SK-N-SH treated with all-trans-retinoic acid at 6 μM for 48 hours (cell line): ENCODE measurements at regions not wholly inside any gene's neighbourhood (a gene's known extent, or its start where the extent isn't known, plus 50 kb on each side); places are given as distances from the start of the nearest gene placed in this dataset.
A peak's percentile ranks its signal among the peaks of the same experiment; 100 is the strongest.
"Not testable (repeated sequence)": the region's sequence is repeated elsewhere in the genome, so short reads cannot be mapped to it uniquely, and the experiment has no call there.

Source experiments
- ATAC-seq: fragments of 200-7000 bp; cut with Tn5 transposase; 3 replicates; pipeline ENCODE4 v1.9.1; 2020; ENCODE audit warnings: mild to moderate bottlenecking, moderate library complexity
- ARNTL ChIP-seq: fragments of 450-650 bp; formaldehyde crosslinking; IDR thresholded peaks from 2 replicates; pipeline ENCODE4 v1.5.0; 2020; ENCODE audit warnings: low read depth, mild to moderate bottlenecking, moderate library complexity, borderline replicate concordance
- BACH2 ChIP-seq: fragments of 250-450 bp; sonication (Bioruptor Pico); IDR thresholded peaks from 2 replicates; pipeline ENCODE4 v1.9.0; 2021; ENCODE audit warnings: mild to moderate bottlenecking, borderline replicate concordance
- CSDC2 ChIP-seq: fragments of 250-450 bp; sonication (Bioruptor Pico); IDR thresholded peaks from 2 replicates; pipeline ENCODE4 v1.5.0; 2020; ENCODE audit warnings: mild to moderate bottlenecking, moderate library complexity
- ESRRG ChIP-seq: fragments of 250-450 bp; sonication (Bioruptor Pico); IDR thresholded peaks from 2 replicates; pipeline ENCODE4 v1.6.1; 2021; ENCODE audit warnings: mild to moderate bottlenecking
- GLIS3 ChIP-seq: fragments of 250-450 bp; sonication (Bioruptor Pico); IDR thresholded peaks from 2 replicates; pipeline ENCODE4 v1.5.0; 2020; ENCODE audit warnings: mild to moderate bottlenecking, moderate library complexity
- ISL1 ChIP-seq: fragments of 250-450 bp; sonication (Bioruptor Pico); IDR thresholded peaks from 2 replicates; pipeline ENCODE4 v2.1.2; 2022; ENCODE audit warnings: mild to moderate bottlenecking, moderate library complexity
- OSR1 ChIP-seq: fragments of 250-450 bp; sonication (Bioruptor Pico); IDR thresholded peaks from 2 replicates; pipeline ENCODE4 v1.8.0; 2022; ENCODE audit warnings: moderate library complexity, mild to moderate bottlenecking, inconsistent platforms
- PPARA ChIP-seq: fragments of 250-450 bp; sonication (Bioruptor Pico); IDR thresholded peaks from 2 replicates; pipeline ENCODE4 v1.5.0; 2020; ENCODE audit warnings: mild to moderate bottlenecking, borderline replicate concordance
- RARB ChIP-seq: fragments of 250-450 bp; sonication (Bioruptor Pico); IDR thresholded peaks from 2 replicates; pipeline ENCODE4 v1.8.0; 2021; ENCODE audit warnings: mild to moderate bottlenecking, moderate library complexity
- SNAI2 ChIP-seq: fragments of 250-450 bp; sonication (Bioruptor Pico); IDR thresholded peaks from 2 replicates; pipeline ENCODE4 v1.5.0; 2020; ENCODE audit warnings: mild to moderate bottlenecking, moderate library complexity
- TOX ChIP-seq: fragments of 250-450 bp; sonication (Bioruptor Pico); IDR thresholded peaks from 2 replicates; pipeline ENCODE4 v1.8.0; 2021; ENCODE audit warnings: mild to moderate bottlenecking, moderate library complexity, borderline replicate concordance
- ZC3H10 ChIP-seq: fragments of 250-450 bp; sonication (Bioruptor Pico); IDR thresholded peaks from 2 replicates; pipeline ENCODE4 v1.5.1; 2021; ENCODE audit warnings: mild to moderate bottlenecking, moderate library complexity
- ZFP3 ChIP-seq: fragments of 250-450 bp; sonication (Bioruptor Pico); IDR thresholded peaks from 2 replicates; pipeline ENCODE4 v1.5.0; 2020; ENCODE audit warnings: mild to moderate bottlenecking, moderate library complexity
- ZNF565 ChIP-seq: fragments of 450-650 bp; formaldehyde crosslinking; conservative IDR thresholded peaks from 2 replicates; pipeline ENCODE4 v1.5.0; 2020; ENCODE audit warnings: low read depth, mild to moderate bottlenecking, moderate library complexity
- ZNF70 ChIP-seq: fragments of 450-650 bp; formaldehyde crosslinking; IDR thresholded peaks from 2 replicates; pipeline ENCODE4 v1.5.0; 2020; ENCODE audit warnings: mild to moderate bottlenecking, moderate library complexity
- ZNF8 ChIP-seq: fragments of 450-650 bp; formaldehyde crosslinking; IDR thresholded peaks from 2 replicates; pipeline ENCODE4 v1.5.0; 2020; ENCODE audit warnings: mild to moderate bottlenecking, moderate library complexity
- TF ChIP-seq, protein P1 (sequence below): fragments of 250-450 bp; sonication (Bioruptor Pico); IDR thresholded peaks from 2 replicates; pipeline ENCODE4 v1.5.1; 2020; ENCODE audit warnings: low read depth, mild to moderate bottlenecking, moderate library complexity
- TF ChIP-seq, protein P2 (sequence below): fragments of 250-450 bp; sonication (Bioruptor Pico); IDR thresholded peaks from 2 replicates; pipeline ENCODE4 v1.5.0; 2020; ENCODE audit warnings: mild to moderate bottlenecking, moderate library complexity
- TF ChIP-seq, protein P3 (sequence below): fragments of 250-450 bp; sonication (Bioruptor Pico); IDR thresholded peaks from 2 replicates; pipeline ENCODE4 v1.5.1; 2021; ENCODE audit warnings: mild to moderate bottlenecking, moderate library complexity
- TF ChIP-seq, protein P4 (sequence below): fragments of 250-450 bp; sonication (Bioruptor Pico); IDR thresholded peaks from 2 replicates; pipeline ENCODE4 v1.8.0; 2021; ENCODE audit warnings: low read depth, mild to moderate bottlenecking, moderate library complexity, borderline replicate concordance
- TF ChIP-seq, protein P5 (sequence below): fragments of 250-450 bp; sonication (Bioruptor Pico); IDR thresholded peaks from 2 replicates; pipeline ENCODE4 v1.8.0; 2020; ENCODE audit warnings: mild to moderate bottlenecking, moderate library complexity, borderline replicate concordance

DNA sequence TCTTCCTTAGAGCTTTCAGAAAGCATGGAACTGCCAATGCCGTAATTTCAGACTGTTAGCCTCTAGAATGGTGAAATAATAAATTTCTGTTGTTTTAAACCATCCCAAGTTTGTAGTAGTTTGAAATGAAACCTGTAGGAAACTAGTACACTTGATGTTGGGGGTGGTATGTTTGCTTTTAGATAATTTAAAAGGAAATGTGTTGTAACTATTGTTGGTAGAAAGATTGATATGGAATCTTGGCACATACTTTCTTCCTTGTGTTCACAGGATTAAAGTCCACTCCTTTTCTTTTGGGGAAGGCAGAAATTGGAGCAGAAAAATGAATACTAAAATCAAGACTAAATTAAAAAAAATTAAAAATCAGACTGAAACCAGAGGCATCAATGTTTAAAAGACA, 66.0 kb upstream of the ARRDC3 start:
- ATAC-seq: no peak
- no peak for TF ChIP-seq BACH2 (CRISPR knock-in tag)
- TF ChIP-seq ARNTL (CRISPR knock-in tag): no peak
- TF ChIP-seq, protein P1, sequence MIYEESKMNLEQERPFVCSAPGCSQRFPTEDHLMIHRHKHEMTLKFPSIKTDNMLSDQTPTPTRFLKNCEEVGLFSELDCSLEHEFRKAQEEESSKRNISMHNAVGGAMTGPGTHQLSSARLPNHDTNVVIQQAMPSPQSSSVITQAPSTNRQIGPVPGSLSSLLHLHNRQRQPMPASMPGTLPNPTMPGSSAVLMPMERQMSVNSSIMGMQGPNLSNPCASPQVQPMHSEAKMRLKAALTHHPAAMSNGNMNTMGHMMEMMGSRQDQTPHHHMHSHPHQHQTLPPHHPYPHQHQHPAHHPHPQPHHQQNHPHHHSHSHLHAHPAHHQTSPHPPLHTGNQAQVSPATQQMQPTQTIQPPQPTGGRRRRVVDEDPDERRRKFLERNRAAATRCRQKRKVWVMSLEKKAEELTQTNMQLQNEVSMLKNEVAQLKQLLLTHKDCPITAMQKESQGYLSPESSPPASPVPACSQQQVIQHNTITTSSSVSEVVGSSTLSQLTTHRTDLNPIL: no peak
- no peak for TF ChIP-seq RARB (CRISPR knock-in tag)
- TF ChIP-seq ZNF565: no peak
- no peak for TF ChIP-seq ZNF70 (CRISPR knock-in tag)
- no peak for TF ChIP-seq CSDC2 (CRISPR knock-in tag)
- TF ChIP-seq, protein P2, sequence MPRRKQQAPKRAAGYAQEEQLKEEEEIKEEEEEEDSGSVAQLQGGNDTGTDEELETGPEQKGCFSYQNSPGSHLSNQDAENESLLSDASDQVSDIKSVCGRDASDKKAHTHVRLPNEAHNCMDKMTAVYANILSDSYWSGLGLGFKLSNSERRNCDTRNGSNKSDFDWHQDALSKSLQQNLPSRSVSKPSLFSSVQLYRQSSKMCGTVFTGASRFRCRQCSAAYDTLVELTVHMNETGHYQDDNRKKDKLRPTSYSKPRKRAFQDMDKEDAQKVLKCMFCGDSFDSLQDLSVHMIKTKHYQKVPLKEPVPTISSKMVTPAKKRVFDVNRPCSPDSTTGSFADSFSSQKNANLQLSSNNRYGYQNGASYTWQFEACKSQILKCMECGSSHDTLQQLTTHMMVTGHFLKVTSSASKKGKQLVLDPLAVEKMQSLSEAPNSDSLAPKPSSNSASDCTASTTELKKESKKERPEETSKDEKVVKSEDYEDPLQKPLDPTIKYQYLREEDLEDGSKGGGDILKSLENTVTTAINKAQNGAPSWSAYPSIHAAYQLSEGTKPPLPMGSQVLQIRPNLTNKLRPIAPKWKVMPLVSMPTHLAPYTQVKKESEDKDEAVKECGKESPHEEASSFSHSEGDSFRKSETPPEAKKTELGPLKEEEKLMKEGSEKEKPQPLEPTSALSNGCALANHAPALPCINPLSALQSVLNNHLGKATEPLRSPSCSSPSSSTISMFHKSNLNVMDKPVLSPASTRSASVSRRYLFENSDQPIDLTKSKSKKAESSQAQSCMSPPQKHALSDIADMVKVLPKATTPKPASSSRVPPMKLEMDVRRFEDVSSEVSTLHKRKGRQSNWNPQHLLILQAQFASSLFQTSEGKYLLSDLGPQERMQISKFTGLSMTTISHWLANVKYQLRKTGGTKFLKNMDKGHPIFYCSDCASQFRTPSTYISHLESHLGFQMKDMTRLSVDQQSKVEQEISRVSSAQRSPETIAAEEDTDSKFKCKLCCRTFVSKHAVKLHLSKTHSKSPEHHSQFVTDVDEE: no peak
- TF ChIP-seq, protein P3, sequence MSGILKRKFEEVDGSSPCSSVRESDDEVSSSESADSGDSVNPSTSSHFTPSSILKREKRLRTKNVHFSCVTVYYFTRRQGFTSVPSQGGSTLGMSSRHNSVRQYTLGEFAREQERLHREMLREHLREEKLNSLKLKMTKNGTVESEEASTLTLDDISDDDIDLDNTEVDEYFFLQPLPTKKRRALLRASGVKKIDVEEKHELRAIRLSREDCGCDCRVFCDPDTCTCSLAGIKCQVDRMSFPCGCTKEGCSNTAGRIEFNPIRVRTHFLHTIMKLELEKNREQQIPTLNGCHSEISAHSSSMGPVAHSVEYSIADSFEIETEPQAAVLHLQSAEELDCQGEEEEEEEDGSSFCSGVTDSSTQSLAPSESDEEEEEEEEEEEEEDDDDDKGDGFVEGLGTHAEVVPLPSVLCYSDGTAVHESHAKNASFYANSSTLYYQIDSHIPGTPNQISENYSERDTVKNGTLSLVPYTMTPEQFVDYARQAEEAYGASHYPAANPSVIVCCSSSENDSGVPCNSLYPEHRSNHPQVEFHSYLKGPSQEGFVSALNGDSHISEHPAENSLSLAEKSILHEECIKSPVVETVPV (CRISPR knock-in tag): no peak
- TF ChIP-seq TOX (CRISPR knock-in tag): no peak

DNA sequence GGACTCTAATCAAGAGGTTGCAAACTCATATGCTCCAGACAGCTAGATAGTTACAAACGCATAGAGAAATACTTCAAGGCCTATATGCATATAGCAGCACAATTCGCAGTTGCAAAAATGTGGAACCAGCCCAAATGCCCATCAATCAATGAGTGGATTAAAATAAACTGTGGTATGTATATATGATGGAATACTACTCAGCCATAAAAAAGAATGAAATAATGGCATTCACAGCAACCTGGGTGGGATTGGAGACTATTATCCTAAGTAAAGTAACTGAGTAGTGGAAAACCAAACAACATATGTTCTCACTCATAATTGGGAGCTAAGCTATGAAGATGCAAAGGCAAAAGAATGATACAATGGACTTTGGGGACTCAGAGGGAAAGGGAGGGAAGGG, 65.0 kb upstream of the ARRDC3 start:
- not testable (repeated sequence) for ATAC-seq
- peak; percentile 82 for TF ChIP-seq ZNF8

DNA sequence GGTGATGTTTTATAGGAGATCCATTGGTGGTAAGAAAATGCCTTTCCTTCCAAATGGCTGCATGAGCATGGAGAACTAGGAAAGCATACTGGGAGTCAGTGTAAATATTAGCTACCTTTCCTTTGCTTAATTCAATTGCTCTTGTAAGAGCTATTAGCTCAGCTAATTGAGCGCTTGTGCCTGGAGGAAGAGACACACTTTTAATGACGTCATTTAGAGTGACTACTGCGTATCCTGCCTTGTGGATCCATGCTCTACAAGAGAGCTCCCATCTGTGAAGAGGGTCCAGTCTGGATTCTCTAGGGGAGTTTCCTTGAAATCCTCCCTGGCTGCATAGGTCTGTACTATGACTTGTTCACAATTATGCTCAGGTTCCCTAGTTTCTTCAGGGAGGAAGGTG, 63.8 kb upstream of the ARRDC3 start:
- not testable (repeated sequence) for ATAC-seq

DNA sequence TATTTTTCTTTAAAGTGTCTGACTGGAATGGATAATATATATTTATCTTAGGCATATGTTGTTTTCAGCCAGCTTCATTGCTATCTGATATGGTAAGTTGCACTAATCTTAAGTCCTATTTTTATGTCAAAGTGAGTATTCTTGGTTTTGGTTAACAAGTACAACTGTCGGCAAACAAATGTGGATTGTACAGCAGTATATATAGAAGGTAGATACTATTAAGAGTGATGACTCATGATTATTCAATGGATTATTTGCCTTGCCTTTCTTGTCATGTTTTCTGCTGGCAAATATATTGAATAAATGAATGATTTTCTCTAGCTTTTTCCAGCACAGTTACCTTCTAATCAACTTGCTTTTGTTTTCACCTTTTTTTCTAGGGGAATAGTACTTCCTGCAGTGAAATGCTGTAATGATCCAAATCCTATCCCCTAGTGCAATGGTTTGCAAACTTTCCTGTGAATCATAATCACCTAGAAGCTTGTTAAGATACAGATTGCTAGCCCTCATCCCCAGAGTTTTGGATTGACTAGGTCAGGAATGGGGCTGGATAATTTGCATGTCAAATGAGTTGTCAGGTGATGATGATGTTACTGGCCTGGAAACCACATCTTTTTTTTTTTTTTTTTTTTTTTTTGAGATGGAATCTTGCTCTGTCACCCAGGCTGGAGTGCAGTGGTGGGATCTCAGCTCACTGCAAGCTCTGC, 60.8 kb upstream of the ARRDC3 start:
- TF ChIP-seq, protein P1: no peak
- TF ChIP-seq RARB (CRISPR knock-in tag) (no peak), SNAI2 (CRISPR knock-in tag) (no peak), GLIS3 (CRISPR knock-in tag) (no peak), TOX (CRISPR knock-in tag) (no peak), ARNTL (CRISPR knock-in tag) (no peak), PPARA (CRISPR knock-in tag) (no peak), ZFP3 (no peak), ZNF70 (CRISPR knock-in tag) (no peak), CSDC2 (CRISPR knock-in tag) (no peak), ISL1 (no peak), BACH2 (CRISPR knock-in tag) (no peak), ZC3H10 (CRISPR knock-in tag) (no peak), OSR1 (no peak), ZNF8 (no peak), ZNF565 (no peak), ESRRG (CRISPR knock-in tag) (no peak)
- TF ChIP-seq, protein P4, sequence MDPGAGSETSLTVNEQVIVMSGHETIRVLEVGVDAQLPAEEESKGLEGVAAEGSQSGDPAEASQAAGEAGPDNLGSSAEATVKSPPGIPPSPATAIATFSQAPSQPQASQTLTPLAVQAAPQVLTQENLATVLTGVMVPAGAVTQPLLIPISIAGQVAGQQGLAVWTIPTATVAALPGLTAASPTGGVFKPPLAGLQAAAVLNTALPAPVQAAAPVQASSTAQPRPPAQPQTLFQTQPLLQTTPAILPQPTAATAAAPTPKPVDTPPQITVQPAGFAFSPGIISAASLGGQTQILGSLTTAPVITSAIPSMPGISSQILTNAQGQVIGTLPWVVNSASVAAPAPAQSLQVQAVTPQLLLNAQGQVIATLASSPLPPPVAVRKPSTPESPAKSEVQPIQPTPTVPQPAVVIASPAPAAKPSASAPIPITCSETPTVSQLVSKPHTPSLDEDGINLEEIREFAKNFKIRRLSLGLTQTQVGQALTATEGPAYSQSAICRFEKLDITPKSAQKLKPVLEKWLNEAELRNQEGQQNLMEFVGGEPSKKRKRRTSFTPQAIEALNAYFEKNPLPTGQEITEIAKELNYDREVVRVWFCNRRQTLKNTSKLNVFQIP (CRISPR knock-in tag): no peak
- TF ChIP-seq, protein P5, sequence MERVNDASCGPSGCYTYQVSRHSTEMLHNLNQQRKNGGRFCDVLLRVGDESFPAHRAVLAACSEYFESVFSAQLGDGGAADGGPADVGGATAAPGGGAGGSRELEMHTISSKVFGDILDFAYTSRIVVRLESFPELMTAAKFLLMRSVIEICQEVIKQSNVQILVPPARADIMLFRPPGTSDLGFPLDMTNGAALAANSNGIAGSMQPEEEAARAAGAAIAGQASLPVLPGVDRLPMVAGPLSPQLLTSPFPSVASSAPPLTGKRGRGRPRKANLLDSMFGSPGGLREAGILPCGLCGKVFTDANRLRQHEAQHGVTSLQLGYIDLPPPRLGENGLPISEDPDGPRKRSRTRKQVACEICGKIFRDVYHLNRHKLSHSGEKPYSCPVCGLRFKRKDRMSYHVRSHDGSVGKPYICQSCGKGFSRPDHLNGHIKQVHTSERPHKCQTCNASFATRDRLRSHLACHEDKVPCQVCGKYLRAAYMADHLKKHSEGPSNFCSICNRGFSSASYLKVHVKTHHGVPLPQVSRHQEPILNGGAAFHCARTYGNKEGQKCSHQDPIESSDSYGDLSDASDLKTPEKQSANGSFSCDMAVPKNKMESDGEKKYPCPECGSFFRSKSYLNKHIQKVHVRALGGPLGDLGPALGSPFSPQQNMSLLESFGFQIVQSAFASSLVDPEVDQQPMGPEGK (CRISPR knock-in tag): no peak
- TF ChIP-seq, protein P3 (CRISPR knock-in tag): no peak
- peak; percentile 24 for ATAC-seq
